Neural progenitor cell (in vitro differentiated cells): ENCODE measurements at regions not wholly inside any gene's neighbourhood (a gene's known extent, or its start where the extent isn't known, plus 50 kb on each side); places are given as distances from the start of the nearest gene placed in this dataset.

ENCODE experiments used
- DNase-seq: peaks from one replicate; pipeline ENCODE4 v3.0.0-alpha.2; 2016; ENCODE audit warnings: low spot score
- H2AFZ ChIP-seq: fragments of 200-600 bp; sonication (generic); replicated peaks from 2 replicates; pipeline ENCODE4 v1.6.1; 2016; ENCODE audit warnings: antibody characterized with exemption
- H3F3A ChIP-seq: fragments of 200-600 bp; sonication (generic); 2 replicates; pipeline ENCODE4 v1.6.1; 2016; ENCODE audit warnings: antibody characterized with exemption, low read depth
- H3K27ac ChIP-seq: fragments of 200-600 bp; sonication (generic); 2 replicates; pipeline ENCODE4 v1.5.1; 2016; ENCODE audit warnings: mild to moderate bottlenecking
- H3K27me3 ChIP-seq: fragments of 200-600 bp; sonication (generic); 2 replicates; pipeline ENCODE4 v1.6.1; 2016; ENCODE audit warnings: mild to moderate bottlenecking, moderate library complexity
- H3K36me3 ChIP-seq: fragments of 200-600 bp; sonication (generic); 2 replicates; pipeline ENCODE4 v1.5.1; 2016
- H3K4me1 ChIP-seq: fragments of 200-600 bp; sonication (generic); 2 replicates; pipeline ENCODE4 v1.6.1; 2016; ENCODE audit warnings: mixed run types
- H3K4me2 ChIP-seq: fragments of 200-600 bp; sonication (generic); 2 replicates; pipeline ENCODE4 v1.6.1; 2016
- H3K4me3 ChIP-seq: fragments of 200-600 bp; sonication (generic); 2 replicates; pipeline ENCODE4 v1.5.1; 2016
- H3K79me2 ChIP-seq: fragments of 200-600 bp; sonication (generic); 2 replicates; pipeline ENCODE4 v1.6.1; 2016; ENCODE audit warnings: low read depth
- H3K9ac ChIP-seq: fragments of 200-600 bp; sonication (generic); 2 replicates; pipeline ENCODE4 v1.6.1; 2016
- H3K9me3 ChIP-seq: fragments of 200-600 bp; sonication (generic); 2 replicates; pipeline ENCODE4 v1.5.1; 2016; ENCODE audit warnings: low read depth
- H4K20me1 ChIP-seq: fragments of 200-600 bp; sonication (generic); 2 replicates; pipeline ENCODE4 v1.6.1; 2016; ENCODE audit warnings: low read depth
- H3K27ac Mint-ChIP-seq: 3 replicates; pipeline ENCODE4 v1.8.0; 2021; ENCODE audit warnings: mixed read lengths
- H3K27me3 Mint-ChIP-seq: 2 replicates; pipeline ENCODE4 v1.8.0; 2022; ENCODE audit warnings: low read depth, mild to moderate bottlenecking, inconsistent platforms, moderate library complexity, mixed read lengths; ENCODE audit not compliant: insufficient read depth
- H3K36me3 Mint-ChIP-seq: 3 replicates; pipeline ENCODE4 v1.8.0; 2021; ENCODE audit warnings: mixed read lengths
- H3K4me1 Mint-ChIP-seq: 3 replicates; pipeline ENCODE4 v1.8.0; 2021; ENCODE audit warnings: mixed read lengths
- H3K4me3 Mint-ChIP-seq: 3 replicates; pipeline ENCODE4 v1.8.0; 2021; ENCODE audit warnings: mild to moderate bottlenecking, moderate library complexity, mixed read lengths
- H3K9me3 Mint-ChIP-seq: 3 replicates; pipeline ENCODE4 v1.8.0; 2020; ENCODE audit warnings: mixed read lengths
- CTCF ChIP-seq: fragments of 200-600 bp; sonication (generic); IDR thresholded peaks from 2 replicates; pipeline ENCODE4 v1.5.1; 2017; ENCODE audit warnings: antibody characterized with exemption, mild to moderate bottlenecking
- EZH2 ChIP-seq: fragments of 200-600 bp; sonication (generic); IDR thresholded peaks from 2 replicates; pipeline ENCODE4 v1.6.1; 2017; ENCODE audit warnings: antibody characterized with exemption, mild to moderate bottlenecking, moderate library complexity
- EZH2phosphoT487 ChIP-seq: fragments of 200-600 bp; sonication (generic); IDR thresholded peaks from 2 replicates; pipeline ENCODE4 v1.6.1; 2017; ENCODE audit warnings: antibody characterized with exemption

DNA sequence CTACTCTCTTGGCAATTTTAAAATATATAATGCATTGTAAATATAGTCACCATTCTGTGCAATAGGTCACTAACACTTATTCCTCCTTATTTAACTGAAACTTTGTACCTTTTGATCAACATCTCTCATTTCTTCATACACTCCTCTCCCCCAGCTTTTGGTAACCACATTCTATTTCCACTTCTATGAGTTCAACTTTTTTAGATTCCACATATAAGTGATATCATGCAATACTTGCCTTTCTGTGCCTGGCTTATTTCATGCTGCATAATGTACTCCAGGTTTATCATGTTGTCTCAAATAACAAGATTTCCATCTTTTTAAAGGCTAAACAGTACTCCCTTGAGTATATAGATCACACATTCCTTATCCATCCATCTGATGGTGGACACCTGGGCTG, 188.8 kb downstream of the NXNL2 start:
- Mint-ChIP-seq H3K27me3 (peaks cover 2% of the 10 kb centered on the region), H3K4me1 (peaks cover 4% of the 10 kb centered on the region), H3K36me3 (no peaks in the 10 kb centered on the region), H3K4me3 (no peak overlapping the region), H3K9me3 (no peaks in the 10 kb centered on the region), H3K27ac (no peak overlapping the region)
- no peak for DNase-seq
- no peak overlapping the region for H3K9ac ChIP-seq
- no peak overlapping the region for H2AFZ ChIP-seq
- TF ChIP-seq EZH2phosphoT487 = no peak
- no peak for TF ChIP-seq CTCF
- no peak for TF ChIP-seq EZH2
- no peaks in the 10 kb centered on the region for H3K27me3 ChIP-seq
- no peak overlapping the region for H3K4me3 ChIP-seq
- H3K79me2 ChIP-seq = no peaks in the 10 kb centered on the region
- no peak overlapping the region for H3K27ac ChIP-seq
- no peak overlapping the region for H3K4me2 ChIP-seq
- H3K4me1 ChIP-seq = peaks cover 8% of the 10 kb centered on the region
- no peaks in the 10 kb centered on the region for H3K9me3 ChIP-seq
- no peaks in the 10 kb centered on the region for H3F3A ChIP-seq
- H4K20me1 ChIP-seq = no peaks in the 10 kb centered on the region
- no peaks in the 10 kb centered on the region for H3K36me3 ChIP-seq

DNA sequence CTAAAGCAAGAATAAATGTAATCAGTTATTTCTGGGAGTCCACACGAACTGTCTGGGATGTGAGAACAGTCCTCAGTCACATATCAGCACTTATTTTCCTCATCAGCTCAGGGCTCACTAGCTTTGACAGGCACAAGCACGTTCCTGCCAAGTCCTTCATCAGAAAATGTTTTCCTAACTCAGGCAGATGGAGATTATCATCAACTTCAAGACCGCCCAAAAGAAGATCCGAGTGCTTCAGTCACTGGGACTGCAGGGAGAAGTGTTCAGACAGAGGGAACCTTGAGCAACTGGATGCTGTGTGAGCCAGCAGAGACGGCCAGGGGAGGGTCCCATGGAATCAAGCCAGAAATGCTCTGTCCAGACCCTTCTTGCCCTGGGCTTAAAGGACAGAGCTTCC, 189.4 kb downstream of the NXNL2 start:
- H3K9me3 Mint-ChIP-seq = no peaks in the 10 kb centered on the region
- Histone ChIP-seq H2AFZ (peak overlapping the region; percentile 37), H3K9me3 (no peaks in the 10 kb centered on the region), H3K79me2 (no peaks in the 10 kb centered on the region), H4K20me1 (no peaks in the 10 kb centered on the region), H3K4me3 (no peak overlapping the region), H3K4me1 (peaks cover 8% of the 10 kb centered on the region), H3K36me3 (no peaks in the 10 kb centered on the region), H3K9ac (no peak overlapping the region), H3K27ac (no peak overlapping the region), H3K4me2 (no peak overlapping the region), H3F3A (no peaks in the 10 kb centered on the region), H3K27me3 (no peaks in the 10 kb centered on the region)
- H3K4me1 Mint-ChIP-seq = peaks cover 4% of the 10 kb centered on the region
- TF ChIP-seq EZH2 (no peak), EZH2phosphoT487 (no peak), CTCF (no peak)
- no peak overlapping the region for H3K27ac Mint-ChIP-seq
- no peak overlapping the region for H3K4me3 Mint-ChIP-seq
- H3K27me3 Mint-ChIP-seq = peaks cover 2% of the 10 kb centered on the region
- DNase-seq = no peak
- no peaks in the 10 kb centered on the region for H3K36me3 Mint-ChIP-seq

DNA sequence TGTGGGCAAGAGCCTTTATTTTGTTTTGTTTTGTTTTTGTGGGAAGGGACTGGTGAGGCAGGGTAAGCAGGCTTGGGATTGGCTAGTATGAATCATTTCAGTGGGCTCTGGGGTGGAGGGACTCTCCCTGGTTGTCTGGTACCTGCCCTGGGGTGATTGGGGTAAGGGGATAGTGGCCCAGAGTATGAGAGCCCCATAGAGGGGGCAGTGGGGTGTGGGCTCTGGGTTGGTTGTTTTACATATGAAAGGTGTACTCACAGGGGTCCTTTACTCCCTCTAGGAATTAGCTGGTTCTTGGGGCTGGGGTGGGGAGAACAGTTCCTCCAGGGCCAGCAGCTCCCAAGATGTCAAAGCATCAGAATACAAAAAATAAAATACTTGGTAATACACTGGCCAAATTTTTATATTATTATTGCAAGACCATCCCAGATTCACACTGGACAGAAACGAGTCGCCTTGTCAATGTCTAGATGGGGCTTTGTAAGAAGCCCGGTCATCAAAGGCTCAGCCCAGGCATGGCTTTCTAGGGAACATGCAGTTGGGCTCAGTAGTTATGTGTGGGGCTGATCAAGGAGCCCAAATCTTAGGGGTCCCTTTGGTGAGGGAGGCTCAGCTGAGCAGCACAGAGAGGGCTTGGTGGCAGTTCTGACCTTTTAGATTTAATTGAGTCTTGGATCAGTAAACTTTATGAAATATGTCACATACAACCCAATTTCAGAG, 190.5 kb downstream of the NXNL2 start:
- DNase-seq = no peak
- Histone ChIP-seq H3F3A (no peaks in the 10 kb centered on the region), H3K79me2 (no peaks in the 10 kb centered on the region), H3K27ac (no peak overlapping the region), H3K36me3 (no peaks in the 10 kb centered on the region), H3K27me3 (no peaks in the 10 kb centered on the region), H3K4me3 (no peak overlapping the region), H3K4me2 (no peak overlapping the region), H3K4me1 (peaks cover 8% of the 10 kb centered on the region), H4K20me1 (no peaks in the 10 kb centered on the region), H3K9me3 (no peaks in the 10 kb centered on the region), H3K9ac (no peak overlapping the region), H2AFZ (no peak overlapping the region)
- Mint-ChIP-seq H3K27ac (no peak overlapping the region), H3K4me1 (peaks cover 4% of the 10 kb centered on the region), H3K27me3 (peaks cover 5% of the 10 kb centered on the region), H3K4me3 (no peak overlapping the region), H3K9me3 (peaks cover 4% of the 10 kb centered on the region), H3K36me3 (no peaks in the 10 kb centered on the region)
- no peak for TF ChIP-seq EZH2phosphoT487
- TF ChIP-seq EZH2 = no peak
- no peak for TF ChIP-seq CTCF
